Kidney (tissue), 13 donors: ENCODE measurements at regions not wholly inside any gene's neighbourhood (a gene's known extent, or its start where the extent isn't known, plus 50 kb on each side); places are given as distances from the start of the nearest gene placed in this dataset.

Experiments used
- DNase-seq, 5 donors: peaks; one replicate each; pipeline ENCODE4 v3.0.0-alpha.2; 2013 to 2020
- FAIRE-seq: peaks from 2 replicates; lab custom pipeline; 2012; peaks lifted over from hg19 to GRCh38; lab: Jason Lieb, UNC
- H3K27ac ChIP-seq, 2 donors: one replicate each; pipeline ENCODE4 v1.7.0; 2013; ENCODE audit warnings: low read depth in 2 of 2, low read length in 2 of 2, inconsistent platforms in 1 of 2
- H3K27me3 ChIP-seq: one replicate; pipeline ENCODE4 v1.7.1; 2013; ENCODE audit warnings: low read length, inconsistent platforms; ENCODE audit not compliant: control insufficient read depth, insufficient read depth
- H3K36me3 ChIP-seq, 3 donors: one replicate each; pipeline versions ENCODE4 v1.7.0 to v1.7.1; 2013; ENCODE audit warnings: low read length in 3 of 3, control low read depth in 1 of 3, inconsistent platforms in 1 of 3; ENCODE audit not compliant: insufficient read depth in 3 of 3, control insufficient read depth in 2 of 3
- H3K4me1 ChIP-seq, 3 donors: one replicate each; pipeline versions ENCODE4 v1.7.0 to v1.7.1; 2013; ENCODE audit warnings: low read length in 3 of 3, inconsistent platforms in 1 of 3, low read depth in 1 of 3; ENCODE audit not compliant: control insufficient read depth in 2 of 3, insufficient read depth in 2 of 3
- H3K4me3 ChIP-seq, 3 donors: one replicate each; pipeline versions ENCODE4 v1.7.0 to v1.8.1; 2013; ENCODE audit warnings: low read length in 3 of 3, control low read depth in 1 of 3, inconsistent platforms in 1 of 3
- H3K9ac ChIP-seq, 3 donors: one replicate each; pipeline versions ENCODE4 v1.7.0 to v1.7.1; 2013; ENCODE audit warnings: low read length in 3 of 3, control low read depth in 1 of 3, inconsistent platforms in 1 of 3
- H3K9me3 ChIP-seq, 3 donors: one replicate each; pipeline versions ENCODE4 v1.7.0 to v1.7.1; 2013; ENCODE audit warnings: low read length in 3 of 3, control low read depth in 1 of 3, inconsistent platforms in 1 of 3; ENCODE audit not compliant: control insufficient read depth in 2 of 3, insufficient read depth in 1 of 3
- CTCF ChIP-seq: IDR thresholded peaks from 3 replicates; pipeline ENCODE4 v1.5.1; 2012; ENCODE audit warnings: mild to moderate bottlenecking, moderate library complexity, borderline replicate concordance; ENCODE audit not compliant: insufficient read depth; ENCODE audit errors: extremely low read depth
- intact Hi-C: fragments of 100-400 bp; cut with DNase I; formaldehyde crosslinking; loops from one replicate; pipeline ENCODE4 v1.11.1; 2022
- donor health status: control.
- donor health status: control.
- donor health status: control.
- donor health status: control.
- donor health status: control.
- donor health status: DM: yes; HTN: yes; CAD: no.
- donor health status: Normal renal cell carcinoma (clear cell type).

DNA sequence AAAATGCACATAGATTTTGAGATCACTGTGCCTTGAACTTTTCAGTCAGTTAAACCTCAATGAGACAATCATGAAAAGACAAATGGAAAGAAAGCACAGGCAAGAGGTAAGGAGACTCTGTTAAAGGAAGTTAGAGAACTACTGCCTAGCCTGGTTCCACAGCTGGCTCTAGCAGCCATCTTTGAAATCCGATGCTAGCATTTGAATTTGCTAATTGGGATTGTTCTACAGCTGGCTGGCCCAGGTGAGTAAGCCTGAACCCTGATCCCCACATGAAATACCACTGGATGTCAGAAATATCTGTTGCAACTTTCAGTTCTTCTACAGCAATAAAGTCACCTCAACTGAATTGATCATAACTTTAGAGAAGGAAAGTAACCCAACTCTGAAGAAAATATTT, 315.2 kb upstream of the CHAC2 start:
- no peaks in the 10 kb centered on the region for H3K27me3 ChIP-seq
- no peak for TF ChIP-seq CTCF
- DNase-seq (peak in 1 of 5 donors; percentile 19), FAIRE-seq (no peak)
- no peaks in the 10 kb centered on the region for H3K9me3 ChIP-seq
- no peaks in the 10 kb centered on the region for H3K36me3 ChIP-seq
- H3K4me1 ChIP-seq = no peaks in the 10 kb centered on the region
- H3K9ac ChIP-seq = no peak overlapping the region
- no peak overlapping the region for H3K27ac ChIP-seq
- intact Hi-C loops = no loop called here
- H3K4me3 ChIP-seq = no peak overlapping the region

- FAIRE-seq = no peak
- no peak for TF ChIP-seq CTCF
- intact Hi-C loops = no loop called here
Measured at GRCh38 chr2:53450923-53451322, 316.7 kb upstream of the CHAC2 start.

DNA sequence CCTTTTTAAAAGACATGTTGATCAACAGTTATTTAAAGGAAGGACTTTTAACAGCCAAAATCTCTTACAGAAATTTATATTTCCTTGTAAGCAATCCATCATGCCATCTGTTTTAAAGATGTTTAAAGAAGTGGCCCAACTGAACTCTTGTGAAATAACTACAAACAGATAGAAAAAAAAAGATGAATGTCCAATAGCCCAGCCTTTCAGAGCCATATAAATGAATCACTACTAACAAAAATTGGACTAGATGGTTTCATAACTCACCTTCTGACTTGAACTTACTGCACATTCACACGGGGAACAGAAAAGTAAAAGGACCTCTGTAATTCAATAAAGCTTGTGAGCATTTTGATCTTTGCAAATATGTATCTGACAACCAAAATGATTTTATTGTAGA, 319.0 kb upstream of the CHAC2 start:
- Histone ChIP-seq H3K4me1 (no peaks in the 10 kb centered on the region), H3K9ac (no peak overlapping the region), H3K4me3 (no peak overlapping the region), H3K27me3 (no peaks in the 10 kb centered on the region), H3K36me3 (no peaks in the 10 kb centered on the region), H3K9me3 (no peaks in the 10 kb centered on the region), H3K27ac (no peak overlapping the region)
- no peak for TF ChIP-seq CTCF
- DNase-seq (no peak), FAIRE-seq (no peak)
- intact Hi-C loops = no loop called here

More at GRCh38 chr2:53450923-53451322, 316.7 kb upstream of the CHAC2 start:
- Histone ChIP-seq H3K9me3 (no peaks in the 10 kb centered on the region), H3K4me3 (no peak overlapping the region), H3K27me3 (no peaks in the 10 kb centered on the region), H3K4me1 (no peaks in the 10 kb centered on the region), H3K36me3 (no peaks in the 10 kb centered on the region), H3K27ac (no peak overlapping the region), H3K9ac (no peak overlapping the region)
- no peak for DNase-seq

DNA sequence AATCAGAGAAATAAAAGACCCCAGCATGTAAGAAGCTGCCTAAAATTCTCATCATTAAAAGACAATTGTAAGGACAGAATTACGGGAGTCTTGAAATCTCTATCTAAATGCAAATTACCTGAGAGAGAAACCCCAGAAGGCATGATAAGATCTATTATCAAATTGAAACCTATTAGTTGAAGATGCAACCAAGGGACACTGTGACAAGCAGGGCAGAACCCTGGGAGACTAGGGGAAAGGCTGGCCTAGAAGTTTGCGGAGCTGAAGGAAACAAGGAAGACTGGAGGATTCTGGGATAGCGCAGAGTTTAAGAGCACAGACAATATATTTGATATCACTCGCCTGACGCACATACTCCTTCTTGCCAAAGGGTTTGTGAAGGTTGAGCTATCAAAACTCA, 319.5 kb upstream of the CHAC2 start:
- Histone ChIP-seq H3K27ac (no peak overlapping the region), H3K9ac (no peak overlapping the region), H3K4me3 (no peak overlapping the region), H3K36me3 (no peaks in the 10 kb centered on the region), H3K4me1 (no peaks in the 10 kb centered on the region), H3K27me3 (no peaks in the 10 kb centered on the region), H3K9me3 (no peaks in the 10 kb centered on the region)
- FAIRE-seq (no peak), DNase-seq (no peak)
- TF ChIP-seq CTCF = no peak
- intact Hi-C loops = no loop called here
